A673 (cell line): ENCODE measurements at regions not wholly inside any gene's neighbourhood (a gene's known extent, or its start where the extent isn't known, plus 50 kb on each side); places are given as distances from the start of the nearest gene placed in this dataset.

Experiments used
- CTCF ChIP-seq: fragments of 300-800, 200-600 bp; sonication (generic); conservative IDR thresholded peaks from 2 replicates; pipeline ENCODE4 v1.5.1; 2017; ENCODE audit warnings: low read depth, mild to moderate bottlenecking, antibody characterized with exemption, low read length, moderate library complexity, mixed read lengths
- EZH2 ChIP-seq: fragments of 200-600 bp; sonication (generic); IDR thresholded peaks from 2 replicates; pipeline ENCODE4 v1.6.1; 2017; ENCODE audit warnings: borderline replicate concordance, low read depth, mild to moderate bottlenecking, mixed read lengths, antibody characterized with exemption, low read length; ENCODE audit not compliant: poor library complexity, severe bottlenecking

- no peak for TF ChIP-seq EZH2
- no peak for TF ChIP-seq CTCF
Measured at GRCh38 chr20:61118429-61119224, 133.4 kb upstream of the CDH4 start.
